CD4-positive, alpha-beta T cell treated with Interleukin-15 for 4 hours (primary cell): ENCODE measurements at regions not wholly inside any gene's neighbourhood (a gene's known extent, or its start where the extent isn't known, plus 50 kb on each side); places are given as distances from the start of the nearest gene placed in this dataset.
A peak's percentile ranks its signal among the peaks of the same experiment; 100 is the strongest.

Experiments
- DNase-seq: peaks from one replicate; pipeline ENCODE4 v3.0.0-alpha.2; 2020; ENCODE audit warnings: low spot score

GRCh38 chr16:82241469-82242052 lies 71.5 kb upstream of the MPHOSPH6 start:
- no peak for DNase-seq

- DNase-seq: no peak
Observed at GRCh38 chr16:82240111-82240510, 70.1 kb upstream of the MPHOSPH6 start.

GRCh38 chr16:82236875-82237274 lies 66.9 kb upstream of the MPHOSPH6 start:
- no peak for DNase-seq

GRCh38 chr16:82236415-82236814 lies 66.4 kb upstream of the MPHOSPH6 start:
- no peak for DNase-seq

- DNase-seq: no peak
Observed at GRCh38 chr16:82232806-82233205, 62.8 kb upstream of the MPHOSPH6 start.

- DNase-seq: no peak
Observed at GRCh38 chr16:82231008-82231787, 61.2 kb upstream of the MPHOSPH6 start.

- peak; percentile 44 for DNase-seq
Observed at GRCh38 chr16:82229800-82230619, 60.0 kb upstream of the MPHOSPH6 start.

GRCh38 chr16:82226327-82226726 lies 56.3 kb upstream of the MPHOSPH6 start:
- no peak for DNase-seq

GRCh38 chr16:82224821-82225220 lies 54.8 kb upstream of the MPHOSPH6 start:
- no peak for DNase-seq

- no peak for DNase-seq
Observed at GRCh38 chr16:82220541-82220940, 50.5 kb upstream of the MPHOSPH6 start.
